ENCODE measurements at regions not wholly inside any gene's neighbourhood (a gene's known extent, or its start where the extent isn't known, plus 50 kb on each side); places are given as distances from the start of the nearest gene placed in this dataset.
A peak's percentile ranks its signal among the peaks of the same experiment; 100 is the strongest.
"Not testable (repeated sequence)": the region's sequence is repeated elsewhere in the genome, so short reads cannot be mapped to it uniquely, and the experiment has no call there.

GRCh38 chr14:43872752-43873655, 634.1 kb downstream of the FSCB start:
- no peak for DNase-seq (ENCODE audit: low spot score)

- no peak for DNase-seq (ENCODE audit: low spot score)
Observed at GRCh38 chr14:43872222-43872621, 634.9 kb downstream of the FSCB start.

GRCh38 chr14:43858981-43859380, 648.1 kb downstream of the FSCB start:
- DNase-seq (ENCODE audit: low spot score), result no peak

- DNase-seq (ENCODE audit: low spot score), result peak; percentile 13
Observed at GRCh38 chr14:43855556-43855955, 651.5 kb downstream of the FSCB start.

- DNase-seq (ENCODE audit: low spot score), result peak; percentile 90
Observed at GRCh38 chr14:43853541-43853940, 653.5 kb downstream of the FSCB start.

- no peak for DNase-seq (ENCODE audit: low spot score)
Observed at GRCh38 chr14:43803076-43803689, 703.9 kb downstream of the FSCB start.

- peak; percentile 72 for DNase-seq (ENCODE audit: low spot score)
Observed at GRCh38 chr14:43795600-43796228, 711.4 kb downstream of the FSCB start.

GRCh38 chr14:43793579-43793978, 713.5 kb downstream of the FSCB start:
- DNase-seq (ENCODE audit: low spot score), result no peak

- DNase-seq (ENCODE audit: low spot score), result peak; percentile 28
Observed at GRCh38 chr14:43792980-43793379, 714.1 kb downstream of the FSCB start.

- no peak for DNase-seq (ENCODE audit: low spot score)
Observed at GRCh38 chr14:43790681-43791080, 716.4 kb downstream of the FSCB start.

- DNase-seq (ENCODE audit: low spot score), result no peak
Observed at GRCh38 chr14:43789458-43789857, 717.6 kb downstream of the FSCB start.

GRCh38 chr14:43786066-43786762, 720.9 kb downstream of the FSCB start:
- no peak for DNase-seq (ENCODE audit: low spot score)

GRCh38 chr14:43784432-43784831, 722.7 kb downstream of the FSCB start:
- DNase-seq (ENCODE audit: low spot score), result not testable (repeated sequence)

GRCh38 chr14:43778937-43779639, 728.0 kb downstream of the FSCB start:
- DNase-seq (ENCODE audit: low spot score), result no peak

- DNase-seq (ENCODE audit: low spot score), result no peak
Observed at GRCh38 chr14:43778570-43778936, 728.5 kb downstream of the FSCB start.

GRCh38 chr14:43765474-43765873, 741.6 kb downstream of the FSCB start:
- no peak for DNase-seq (ENCODE audit: low spot score)

GRCh38 chr14:43764433-43764832, 742.6 kb downstream of the FSCB start:
- no peak for DNase-seq (ENCODE audit: low spot score)

- no peak for DNase-seq (ENCODE audit: low spot score)
Observed at GRCh38 chr14:43755707-43756106, 751.4 kb downstream of the FSCB start.

GRCh38 chr14:43754838-43755237, 752.2 kb downstream of the FSCB start:
- DNase-seq (ENCODE audit: low spot score), result no peak

- no peak for DNase-seq (ENCODE audit: low spot score)
Observed at GRCh38 chr14:43745746-43746145, 761.3 kb downstream of the FSCB start.

GRCh38 chr14:43735932-43736331, 771.2 kb downstream of the FSCB start:
- DNase-seq (ENCODE audit: low spot score), result no peak

Data from umbilical cord (tissue), 1 donor.